Bronchial epithelial cell (primary cell): ENCODE measurements at regions not wholly inside any gene's neighbourhood (a gene's known extent, or its start where the extent isn't known, plus 50 kb on each side); places are given as distances from the start of the nearest gene placed in this dataset.

Experiments
- DNase-seq: peaks from one replicate; pipeline ENCODE4 v3.0.0-alpha.2; 2010; ENCODE audit warnings: low read depth
- FAIRE-seq: peaks from 2 replicates; lab custom pipeline; 2011; peaks lifted over from hg19 to GRCh38; lab: Jason Lieb, UNC
- H3K27me3 ChIP-seq: 2 replicates; pipeline ENCODE4 v1.5.1; 2011; ENCODE audit warnings: low read length; ENCODE audit not compliant: control insufficient read depth, insufficient read depth
- H3K36me3 ChIP-seq: 2 replicates; pipeline ENCODE4 v1.5.1; 2011; ENCODE audit warnings: low read length; ENCODE audit not compliant: control insufficient read depth, insufficient read depth
- H3K4me3 ChIP-seq: 2 replicates; pipeline ENCODE4 v1.5.1; 2011; ENCODE audit warnings: mild to moderate bottlenecking, low read depth, low read length, control low read depth
- TF ChIP-seq, protein P1 (sequence below): IDR thresholded peaks from 2 replicates; pipeline ENCODE4 v1.5.1; 2011; ENCODE audit warnings: mild to moderate bottlenecking, moderate library complexity, low read length, control low read depth, inconsistent platforms; ENCODE audit not compliant: insufficient read depth, severe bottlenecking

DNA sequence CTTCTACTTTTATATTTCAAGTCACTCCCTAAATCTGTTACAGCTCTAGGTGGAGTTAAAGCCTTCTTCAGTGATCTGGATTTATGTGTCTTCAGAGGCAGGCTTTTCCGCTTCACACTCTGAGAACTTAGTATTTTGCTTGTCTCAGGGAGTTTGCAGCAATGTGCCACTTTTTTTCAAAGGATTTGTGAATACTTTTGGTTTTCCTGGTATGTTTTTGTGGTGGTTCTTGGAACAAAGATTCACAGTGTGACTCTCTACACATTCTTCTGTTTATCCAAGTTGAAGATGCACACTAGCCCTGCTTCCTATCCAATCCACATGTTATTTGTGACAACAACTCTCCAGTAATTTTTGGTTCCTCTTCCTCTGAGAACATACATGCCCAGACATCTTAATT is 1253.7 kb downstream of the TECRL start:
- H3K36me3 ChIP-seq, result no peaks in the 10 kb centered on the region
- no peak for DNase-seq
- TF ChIP-seq, protein P1, sequence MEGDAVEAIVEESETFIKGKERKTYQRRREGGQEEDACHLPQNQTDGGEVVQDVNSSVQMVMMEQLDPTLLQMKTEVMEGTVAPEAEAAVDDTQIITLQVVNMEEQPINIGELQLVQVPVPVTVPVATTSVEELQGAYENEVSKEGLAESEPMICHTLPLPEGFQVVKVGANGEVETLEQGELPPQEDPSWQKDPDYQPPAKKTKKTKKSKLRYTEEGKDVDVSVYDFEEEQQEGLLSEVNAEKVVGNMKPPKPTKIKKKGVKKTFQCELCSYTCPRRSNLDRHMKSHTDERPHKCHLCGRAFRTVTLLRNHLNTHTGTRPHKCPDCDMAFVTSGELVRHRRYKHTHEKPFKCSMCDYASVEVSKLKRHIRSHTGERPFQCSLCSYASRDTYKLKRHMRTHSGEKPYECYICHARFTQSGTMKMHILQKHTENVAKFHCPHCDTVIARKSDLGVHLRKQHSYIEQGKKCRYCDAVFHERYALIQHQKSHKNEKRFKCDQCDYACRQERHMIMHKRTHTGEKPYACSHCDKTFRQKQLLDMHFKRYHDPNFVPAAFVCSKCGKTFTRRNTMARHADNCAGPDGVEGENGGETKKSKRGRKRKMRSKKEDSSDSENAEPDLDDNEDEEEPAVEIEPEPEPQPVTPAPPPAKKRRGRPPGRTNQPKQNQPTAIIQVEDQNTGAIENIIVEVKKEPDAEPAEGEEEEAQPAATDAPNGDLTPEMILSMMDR, result no peak
- H3K4me3 ChIP-seq, result no peak overlapping the region
- FAIRE-seq, result no peak
- no peaks in the 10 kb centered on the region for H3K27me3 ChIP-seq

- DNase-seq (no peak), FAIRE-seq (no peak)
- H3K36me3 ChIP-seq, result no peaks in the 10 kb centered on the region
- no peaks in the 10 kb centered on the region for H3K27me3 ChIP-seq
- H3K4me3 ChIP-seq, result no peak overlapping the region
- TF ChIP-seq, protein P1, result no peak
Observed at GRCh38 chr4:63123441-63123840, 1285.8 kb downstream of the TECRL start.

DNA sequence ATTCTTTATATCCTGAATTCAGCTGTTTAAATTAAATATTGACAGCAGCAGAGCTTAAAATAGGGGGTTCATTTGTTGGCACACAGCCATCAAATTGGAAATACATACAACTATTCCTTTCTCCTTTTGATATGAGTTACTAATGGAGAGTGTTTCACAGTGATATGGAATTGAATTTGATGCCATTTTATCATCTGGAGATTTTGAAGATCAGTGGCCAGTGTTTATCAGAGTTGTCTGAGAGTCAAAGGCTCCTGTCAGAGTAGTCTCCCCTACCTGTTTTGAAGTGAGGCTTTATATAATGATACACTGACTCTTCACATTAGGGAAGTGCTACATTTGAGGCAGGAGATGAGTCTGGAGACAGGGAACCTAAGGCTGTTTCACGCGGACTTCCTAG is 1286.3 kb downstream of the TECRL start:
- FAIRE-seq, result no peak
- no peaks in the 10 kb centered on the region for H3K36me3 ChIP-seq
- TF ChIP-seq, protein P1, result no peak
- H3K4me3 ChIP-seq, result no peak overlapping the region
- no peak for DNase-seq
- H3K27me3 ChIP-seq, result no peaks in the 10 kb centered on the region

GRCh38 chr4:63106600-63106999 is 1302.7 kb downstream of the TECRL start:
- no peak overlapping the region for H3K4me3 ChIP-seq
- DNase-seq (no peak), FAIRE-seq (no peak)
- TF ChIP-seq, protein P1, result no peak
- no peaks in the 10 kb centered on the region for H3K36me3 ChIP-seq
- no peaks in the 10 kb centered on the region for H3K27me3 ChIP-seq

- FAIRE-seq, result no peak
- H3K4me3 ChIP-seq, result no peak overlapping the region
Observed at GRCh38 chr4:63105839-63106238, 1303.4 kb downstream of the TECRL start.

GRCh38 chr4:63090641-63091040 is 1318.6 kb downstream of the TECRL start:
- Histone ChIP-seq H3K36me3 (no peaks in the 10 kb centered on the region), H3K27me3 (no peaks in the 10 kb centered on the region), H3K4me3 (no peak overlapping the region)
- no peak for DNase-seq
- FAIRE-seq, result no peak
- TF ChIP-seq, protein P1, result no peak

More at GRCh38 chr4:63105839-63106238, 1303.4 kb downstream of the TECRL start:
- Histone ChIP-seq H3K27me3 (no peaks in the 10 kb centered on the region), H3K36me3 (no peaks in the 10 kb centered on the region)
- TF ChIP-seq, protein P1, result no peak
- DNase-seq, result no peak
